C4-2B (cell line): ENCODE measurements at regions not wholly inside any gene's neighbourhood (a gene's known extent, or its start where the extent isn't known, plus 50 kb on each side); places are given as distances from the start of the nearest gene placed in this dataset.

Experiments used
- H3K27ac ChIP-seq: fragments of 450-650 bp; 2 replicates; pipeline ENCODE4 v1.5.1; 2017
- ZFX ChIP-seq: fragments of 450-650 bp; IDR thresholded peaks from 2 replicates; pipeline ENCODE4 v1.6.1; 2017
- TF ChIP-seq, protein P1 (sequence below): fragments of 450-650 bp; conservative IDR thresholded peaks from 2 replicates; pipeline ENCODE4 v1.5.1; 2017; ENCODE audit warnings: mild to moderate bottlenecking

DNA sequence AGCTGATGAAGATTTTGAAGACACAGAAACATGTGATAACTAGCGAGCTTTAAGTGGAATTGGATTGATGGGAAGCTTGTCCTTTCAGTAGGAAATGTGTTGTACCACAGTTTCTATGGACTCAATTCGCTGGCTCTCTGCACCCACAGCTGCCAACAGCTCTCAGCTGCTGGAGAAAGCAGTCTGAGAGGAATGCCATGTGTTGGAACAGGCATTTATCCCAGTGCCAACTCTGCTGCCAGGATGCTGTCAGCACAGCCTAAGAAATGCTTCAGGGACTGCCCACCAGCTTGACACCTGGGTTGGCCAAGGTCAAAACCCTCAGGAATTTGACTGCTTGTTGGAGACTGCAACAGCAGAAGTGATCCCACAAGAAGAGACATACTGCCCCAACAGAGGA lies 193.0 kb upstream of the THSD7B start:
- TF ChIP-seq, protein P1, sequence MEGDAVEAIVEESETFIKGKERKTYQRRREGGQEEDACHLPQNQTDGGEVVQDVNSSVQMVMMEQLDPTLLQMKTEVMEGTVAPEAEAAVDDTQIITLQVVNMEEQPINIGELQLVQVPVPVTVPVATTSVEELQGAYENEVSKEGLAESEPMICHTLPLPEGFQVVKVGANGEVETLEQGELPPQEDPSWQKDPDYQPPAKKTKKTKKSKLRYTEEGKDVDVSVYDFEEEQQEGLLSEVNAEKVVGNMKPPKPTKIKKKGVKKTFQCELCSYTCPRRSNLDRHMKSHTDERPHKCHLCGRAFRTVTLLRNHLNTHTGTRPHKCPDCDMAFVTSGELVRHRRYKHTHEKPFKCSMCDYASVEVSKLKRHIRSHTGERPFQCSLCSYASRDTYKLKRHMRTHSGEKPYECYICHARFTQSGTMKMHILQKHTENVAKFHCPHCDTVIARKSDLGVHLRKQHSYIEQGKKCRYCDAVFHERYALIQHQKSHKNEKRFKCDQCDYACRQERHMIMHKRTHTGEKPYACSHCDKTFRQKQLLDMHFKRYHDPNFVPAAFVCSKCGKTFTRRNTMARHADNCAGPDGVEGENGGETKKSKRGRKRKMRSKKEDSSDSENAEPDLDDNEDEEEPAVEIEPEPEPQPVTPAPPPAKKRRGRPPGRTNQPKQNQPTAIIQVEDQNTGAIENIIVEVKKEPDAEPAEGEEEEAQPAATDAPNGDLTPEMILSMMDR = no peak
- no peak for TF ChIP-seq ZFX
- H3K27ac ChIP-seq = no peak overlapping the region

DNA sequence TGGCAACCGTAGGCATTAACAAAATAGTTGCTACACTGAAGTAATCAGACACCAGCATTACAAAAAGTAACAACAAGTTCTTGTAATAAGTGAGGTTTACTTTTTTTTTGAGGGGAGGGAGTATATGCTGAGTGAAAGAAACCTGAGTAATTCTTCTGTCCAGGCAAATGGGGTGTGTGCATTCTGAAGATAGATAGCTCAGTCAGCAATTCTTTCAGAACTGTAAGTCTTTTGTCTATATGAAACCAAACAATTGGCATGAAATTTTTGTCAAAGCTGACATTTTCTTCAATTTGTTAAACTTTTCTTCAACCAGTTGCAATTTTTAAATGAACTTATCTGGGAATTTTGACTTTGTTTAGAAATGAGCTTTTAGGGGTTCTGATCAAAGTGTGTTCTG lies 208.1 kb upstream of the THSD7B start:
- TF ChIP-seq, protein P1 = no peak
- TF ChIP-seq ZFX = no peak
- no peak overlapping the region for H3K27ac ChIP-seq

DNA sequence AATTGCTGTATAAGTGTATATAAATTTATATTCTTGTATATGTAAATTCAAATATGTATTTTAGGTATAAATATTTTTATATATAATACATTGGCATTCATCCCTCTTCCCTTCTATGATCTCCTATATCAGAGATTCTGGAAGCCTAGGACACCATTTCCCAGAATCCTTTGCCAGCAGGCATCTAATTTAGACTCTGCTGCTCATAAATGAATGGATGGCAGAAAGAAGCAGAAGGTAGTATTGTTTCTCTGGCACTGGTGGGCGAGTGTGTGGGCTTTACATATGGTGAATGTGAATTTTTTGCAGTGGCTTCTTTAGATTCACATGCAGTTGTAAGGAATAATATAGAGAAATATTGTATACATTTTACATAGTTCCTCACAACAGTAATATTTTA lies 215.2 kb upstream of the THSD7B start:
- H3K27ac ChIP-seq = no peak overlapping the region
- TF ChIP-seq, protein P1 = no peak
- TF ChIP-seq ZFX = no peak

DNA sequence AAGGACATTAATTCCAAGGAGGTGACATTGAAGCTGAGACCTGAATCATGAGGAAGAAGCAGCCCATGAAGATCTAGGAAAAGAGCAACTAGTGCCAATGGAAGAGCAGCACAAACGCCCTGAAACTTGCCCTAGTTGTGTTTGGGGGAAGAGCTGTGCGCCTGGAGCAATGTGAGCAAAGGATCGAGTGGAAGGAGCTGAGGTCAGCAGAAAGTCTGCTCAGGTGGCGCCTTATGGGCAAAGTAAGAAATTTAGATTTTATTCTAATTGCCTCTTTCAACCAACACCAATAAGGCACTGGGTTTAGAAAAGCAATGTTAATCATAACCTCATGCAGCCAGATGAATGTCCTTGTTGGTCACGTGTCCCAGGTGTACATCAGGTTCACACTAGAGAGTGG lies 226.0 kb upstream of the THSD7B start:
- H3K27ac ChIP-seq = no peak overlapping the region
- TF ChIP-seq, protein P1 = no peak
- no peak for TF ChIP-seq ZFX

DNA sequence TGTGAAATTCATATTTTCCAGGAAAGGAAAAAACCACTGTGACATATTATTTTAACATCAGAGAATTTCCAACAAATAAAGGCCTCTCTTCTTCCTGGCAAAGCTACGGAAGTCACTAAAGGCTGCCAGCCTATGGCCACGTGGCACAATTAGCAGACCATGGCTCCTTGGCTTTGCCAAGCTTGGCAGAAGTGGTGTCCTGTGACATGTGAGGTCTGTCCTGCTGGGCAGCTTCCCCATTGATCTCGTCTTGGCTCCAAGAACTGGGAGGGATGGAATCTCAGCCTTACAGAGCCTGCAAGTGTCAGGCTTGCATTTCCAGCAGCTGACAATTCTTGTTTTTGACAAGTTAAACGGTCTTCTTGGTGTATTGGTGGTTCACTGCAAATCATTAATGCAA lies 226.9 kb upstream of the THSD7B start:
- TF ChIP-seq, protein P1 = no peak
- no peak for TF ChIP-seq ZFX

DNA sequence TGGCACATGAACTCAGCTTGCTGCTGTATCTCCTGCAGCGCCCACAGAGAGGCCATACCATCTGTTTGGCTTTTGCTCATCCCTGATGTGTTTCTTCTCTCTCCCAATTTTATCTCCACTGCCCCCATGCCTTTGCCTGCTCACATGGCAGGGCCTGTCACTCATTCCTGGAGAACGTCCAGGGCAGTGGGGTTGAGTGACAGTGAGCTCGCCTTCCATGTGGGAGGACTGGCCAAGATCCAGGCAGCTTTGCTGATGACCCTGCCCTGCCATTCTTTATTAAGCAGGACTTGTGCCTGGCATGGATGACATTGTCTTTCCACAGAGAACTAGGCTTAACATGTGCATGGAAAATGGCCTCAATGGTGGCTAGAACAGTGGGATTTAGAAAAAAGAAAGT lies 230.5 kb upstream of the THSD7B start:
- no peak for TF ChIP-seq ZFX
- TF ChIP-seq, protein P1 = no peak
- H3K27ac ChIP-seq = no peak overlapping the region

More for the DNA sequence above, 226.9 kb upstream of the THSD7B start:
- no peak overlapping the region for H3K27ac ChIP-seq

DNA sequence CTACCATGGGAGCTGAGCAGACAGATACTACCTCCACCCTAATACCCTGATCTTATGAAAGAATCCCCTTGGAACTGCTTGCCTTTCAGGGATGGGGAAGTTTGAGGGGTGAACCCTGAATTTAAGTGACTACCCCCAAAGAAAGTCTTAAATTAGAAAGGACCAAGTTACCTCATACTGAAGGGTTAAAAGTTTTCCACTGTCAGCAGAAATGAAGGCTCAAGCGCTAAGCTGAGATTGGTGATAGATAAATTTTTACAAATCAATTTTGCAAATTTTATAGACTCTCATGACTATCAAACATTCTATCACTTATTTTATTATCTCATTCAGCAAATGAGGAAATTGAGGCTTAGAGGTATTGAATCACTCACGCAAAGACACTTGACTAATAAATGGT lies 233.2 kb upstream of the THSD7B start:
- TF ChIP-seq, protein P1 = no peak
- TF ChIP-seq ZFX = no peak
- H3K27ac ChIP-seq = no peak overlapping the region

DNA sequence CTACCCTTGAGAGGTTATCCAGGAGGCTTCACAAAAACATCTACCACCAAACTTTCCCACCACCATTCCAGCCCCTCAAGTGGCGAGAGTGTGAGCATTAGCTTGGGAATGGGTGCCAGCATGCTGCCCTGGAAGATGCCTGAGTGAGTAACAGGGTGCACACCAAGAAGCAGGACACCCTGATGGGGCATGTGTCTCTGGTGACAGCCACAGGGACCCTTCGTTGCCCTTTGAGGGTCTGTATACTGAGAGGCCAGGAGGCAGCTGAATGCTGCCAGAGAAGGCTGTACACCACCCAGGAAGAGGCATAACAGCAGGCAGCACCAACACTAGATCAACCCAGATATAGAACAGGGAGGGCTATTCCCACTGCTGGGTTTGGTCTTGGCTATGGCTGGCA lies 233.6 kb upstream of the THSD7B start:
- no peak for TF ChIP-seq ZFX
- TF ChIP-seq, protein P1 = no peak

More for the DNA sequence above, 233.6 kb upstream of the THSD7B start:
- no peak overlapping the region for H3K27ac ChIP-seq
